Brain microvascular endothelial cell (primary cell): ENCODE measurements at regions not wholly inside any gene's neighbourhood (a gene's known extent, or its start where the extent isn't known, plus 50 kb on each side); places are given as distances from the start of the nearest gene placed in this dataset.

Experiments used
- DNase-seq: peaks from one replicate; pipeline ENCODE4 v3.0.0-alpha.2; 2020
- H3K27ac ChIP-seq: fragments of 250-450 bp; sonication (Bioruptor Pico); 2 replicates; pipeline ENCODE4 v1.5.1; 2020; ENCODE audit warnings: mild to moderate bottlenecking, moderate library complexity
- H3K27me3 ChIP-seq: fragments of 250-450 bp; sonication (Bioruptor Pico); replicated peaks from 2 replicates; pipeline ENCODE4 v1.5.1; 2020; ENCODE audit warnings: mild to moderate bottlenecking
- H3K36me3 ChIP-seq: fragments of 250-450 bp; sonication (Bioruptor Pico); replicated peaks from 2 replicates; pipeline ENCODE4 v1.5.1; 2020; ENCODE audit warnings: mild to moderate bottlenecking
- H3K4me3 ChIP-seq: 2 replicates; pipeline ENCODE4 v1.5.1; 2011; ENCODE audit warnings: low read depth, mild to moderate bottlenecking, control low read depth, low read length, moderate library complexity
- in situ Hi-C: cut with HindIII; loops from 2 replicates; pipeline ENCODE4 v1.10.0; 2017; ENCODE audit warnings: low sequenced_read_pairs, low pct_ligation_motif_present
- TF ChIP-seq, protein P1 (sequence below): IDR thresholded peaks from 2 replicates; pipeline ENCODE4 v1.5.1; 2011; ENCODE audit warnings: low read depth, mild to moderate bottlenecking, moderate library complexity, low read length, control low read depth, inconsistent platforms; ENCODE audit errors: missing control alignments

DNA sequence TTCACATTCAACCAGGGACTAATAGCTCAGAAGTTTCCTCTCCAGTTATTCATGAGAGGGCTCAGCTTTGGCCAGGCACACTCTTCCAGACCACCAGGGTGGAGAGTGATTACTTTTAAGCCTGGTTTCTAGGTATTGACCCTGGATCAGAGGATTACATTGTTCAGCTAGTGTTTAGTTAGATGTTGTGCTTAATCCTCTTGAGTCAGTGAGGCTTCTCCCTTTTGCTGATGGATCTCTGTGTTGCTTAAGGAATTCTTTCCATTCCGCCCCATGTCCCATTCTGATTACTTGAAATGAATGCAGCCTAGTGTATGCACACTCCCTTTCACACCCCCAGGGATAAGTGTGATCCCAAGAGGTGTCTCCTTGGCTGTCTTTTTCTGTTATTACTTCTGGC is 271.7 kb upstream of the ANO5 start:
- TF ChIP-seq, protein P1, sequence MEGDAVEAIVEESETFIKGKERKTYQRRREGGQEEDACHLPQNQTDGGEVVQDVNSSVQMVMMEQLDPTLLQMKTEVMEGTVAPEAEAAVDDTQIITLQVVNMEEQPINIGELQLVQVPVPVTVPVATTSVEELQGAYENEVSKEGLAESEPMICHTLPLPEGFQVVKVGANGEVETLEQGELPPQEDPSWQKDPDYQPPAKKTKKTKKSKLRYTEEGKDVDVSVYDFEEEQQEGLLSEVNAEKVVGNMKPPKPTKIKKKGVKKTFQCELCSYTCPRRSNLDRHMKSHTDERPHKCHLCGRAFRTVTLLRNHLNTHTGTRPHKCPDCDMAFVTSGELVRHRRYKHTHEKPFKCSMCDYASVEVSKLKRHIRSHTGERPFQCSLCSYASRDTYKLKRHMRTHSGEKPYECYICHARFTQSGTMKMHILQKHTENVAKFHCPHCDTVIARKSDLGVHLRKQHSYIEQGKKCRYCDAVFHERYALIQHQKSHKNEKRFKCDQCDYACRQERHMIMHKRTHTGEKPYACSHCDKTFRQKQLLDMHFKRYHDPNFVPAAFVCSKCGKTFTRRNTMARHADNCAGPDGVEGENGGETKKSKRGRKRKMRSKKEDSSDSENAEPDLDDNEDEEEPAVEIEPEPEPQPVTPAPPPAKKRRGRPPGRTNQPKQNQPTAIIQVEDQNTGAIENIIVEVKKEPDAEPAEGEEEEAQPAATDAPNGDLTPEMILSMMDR = no peak
- no peak for DNase-seq
- in situ Hi-C loops = no loop called here
- H3K36me3 ChIP-seq = no peaks in the 10 kb centered on the region
- no peaks in the 10 kb centered on the region for H3K27me3 ChIP-seq
- no peak overlapping the region for H3K4me3 ChIP-seq
- no peak overlapping the region for H3K27ac ChIP-seq

DNA sequence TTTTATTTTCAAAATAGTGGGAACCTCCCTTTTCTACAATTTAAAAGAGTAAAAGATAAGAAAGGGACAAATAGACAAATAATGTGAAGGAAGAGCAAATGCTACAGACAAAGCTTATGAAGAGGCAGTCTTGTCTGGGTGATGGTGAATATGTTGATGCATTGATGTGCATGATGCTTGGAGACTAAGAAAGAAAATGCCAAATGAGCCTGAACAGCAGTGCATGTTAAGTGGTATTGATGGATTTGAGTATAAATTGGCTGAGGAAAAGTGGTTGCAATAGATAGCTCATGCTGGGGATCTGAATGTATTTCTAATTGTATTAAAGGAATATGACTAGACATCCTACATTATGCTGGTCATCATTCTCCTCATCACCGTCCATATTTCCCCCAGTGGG is 268.6 kb upstream of the ANO5 start:
- Histone ChIP-seq H3K4me3 (no peak overlapping the region), H3K36me3 (no peaks in the 10 kb centered on the region), H3K27me3 (no peaks in the 10 kb centered on the region), H3K27ac (no peak overlapping the region)
- in situ Hi-C loops = no loop called here
- TF ChIP-seq, protein P1 = no peak
- no peak for DNase-seq

GRCh38 chr11:21927628-21928027 is 265.3 kb upstream of the ANO5 start:
- no peak overlapping the region for H3K4me3 ChIP-seq
- H3K27me3 ChIP-seq = no peaks in the 10 kb centered on the region
- in situ Hi-C loops = no loop called here
- TF ChIP-seq, protein P1 = no peak
- DNase-seq = no peak
- no peak overlapping the region for H3K27ac ChIP-seq
- no peaks in the 10 kb centered on the region for H3K36me3 ChIP-seq

GRCh38 chr11:21928847-21929246 is 264.0 kb upstream of the ANO5 start:
- Histone ChIP-seq H3K27me3 (no peaks in the 10 kb centered on the region), H3K4me3 (no peak overlapping the region), H3K27ac (no peak overlapping the region), H3K36me3 (no peaks in the 10 kb centered on the region)
- in situ Hi-C loops = no loop called here
- TF ChIP-seq, protein P1 = no peak
- DNase-seq = no peak

DNA sequence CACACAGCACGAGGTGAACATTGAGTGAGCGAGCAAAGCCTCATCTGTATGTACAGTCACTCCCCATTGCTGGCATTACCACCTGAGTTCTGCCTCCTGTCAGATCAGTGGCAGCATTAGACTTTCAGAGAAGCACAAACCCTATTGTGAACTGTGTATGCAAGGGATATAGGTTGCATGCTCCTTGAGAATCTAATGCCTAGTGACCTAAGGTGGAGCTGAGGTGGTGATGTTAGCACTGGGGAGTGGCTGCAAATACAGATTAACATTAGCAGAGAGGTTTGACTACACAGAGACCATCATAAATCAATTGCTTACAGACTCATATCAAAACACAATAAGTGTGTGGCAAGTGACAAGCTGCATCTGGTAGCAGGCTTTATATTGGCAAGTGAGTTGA is 262.5 kb upstream of the ANO5 start:
- DNase-seq = no peak
- no peaks in the 10 kb centered on the region for H3K27me3 ChIP-seq
- TF ChIP-seq, protein P1 = no peak
- no peak overlapping the region for H3K4me3 ChIP-seq
- H3K36me3 ChIP-seq = no peaks in the 10 kb centered on the region
- no peak overlapping the region for H3K27ac ChIP-seq
- in situ Hi-C loops = no loop called here

DNA sequence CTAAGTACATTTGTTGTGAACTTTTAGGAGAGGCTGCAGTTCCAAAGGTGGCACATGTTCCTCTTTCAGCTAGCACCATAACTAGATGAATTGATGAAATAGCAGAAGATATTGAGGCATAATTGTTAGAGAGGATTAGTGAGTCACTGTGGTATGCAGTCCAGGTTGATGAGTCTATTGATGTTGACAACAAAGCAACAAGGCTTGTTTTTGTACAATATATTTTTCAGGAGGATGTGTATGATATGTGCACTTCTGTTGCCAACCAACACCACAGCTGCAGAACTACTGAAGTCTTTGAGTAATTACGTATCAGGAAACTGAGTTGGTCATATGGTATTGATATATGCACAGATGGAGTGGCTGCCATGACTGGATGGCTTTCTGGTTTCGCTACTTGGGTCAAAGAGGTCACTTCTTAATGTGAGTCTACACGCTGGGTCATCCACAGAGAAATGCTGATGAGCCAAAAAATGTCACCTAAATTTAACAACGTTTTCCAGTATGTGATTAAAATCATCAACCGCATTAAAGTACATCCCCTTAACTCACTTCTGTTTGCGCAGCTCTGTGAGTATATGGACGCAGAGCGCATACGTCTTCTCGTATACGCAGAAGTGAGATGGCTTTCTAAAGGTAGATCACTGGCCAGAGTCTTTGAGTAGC is 261.3 kb upstream of the ANO5 start:
- in situ Hi-C loops = no loop called here
- Histone ChIP-seq H3K27me3 (no peaks in the 10 kb centered on the region), H3K36me3 (no peaks in the 10 kb centered on the region), H3K4me3 (no peak overlapping the region), H3K27ac (no peak overlapping the region)
- TF ChIP-seq, protein P1 = no peak
- no peak for DNase-seq
